Kidney epithelial cell (primary cell): ENCODE measurements at regions not wholly inside any gene's neighbourhood (a gene's known extent, or its start where the extent isn't known, plus 50 kb on each side); places are given as distances from the start of the nearest gene placed in this dataset.

Source experiments
- DNase-seq: peaks from one replicate; pipeline ENCODE4 v3.0.0-alpha.2; 2010; ENCODE audit warnings: low read depth
- H3K27me3 ChIP-seq: 2 replicates; pipeline ENCODE4 v1.6.0; 2011; ENCODE audit warnings: low read length; ENCODE audit not compliant: control insufficient read depth, insufficient read depth
- H3K36me3 ChIP-seq: 2 replicates; pipeline ENCODE4 v1.5.1; 2011; ENCODE audit warnings: low read length; ENCODE audit not compliant: control insufficient read depth, insufficient read depth
- H3K4me3 ChIP-seq: 2 replicates; pipeline ENCODE4 v1.5.1; 2011; ENCODE audit warnings: low read depth, mild to moderate bottlenecking, control low read depth, low read length
- TF ChIP-seq, protein P1 (sequence below): IDR thresholded peaks from 2 replicates; pipeline ENCODE4 v1.5.1; 2011; ENCODE audit warnings: mild to moderate bottlenecking, moderate library complexity, low read length, control low read depth, inconsistent platforms; ENCODE audit not compliant: insufficient read depth, poor library complexity, severe bottlenecking

- Histone ChIP-seq H3K4me3 (no peak overlapping the region), H3K27me3 (no peaks in the 10 kb centered on the region), H3K36me3 (no peaks in the 10 kb centered on the region)
- no peak for DNase-seq
- TF ChIP-seq, protein P1, sequence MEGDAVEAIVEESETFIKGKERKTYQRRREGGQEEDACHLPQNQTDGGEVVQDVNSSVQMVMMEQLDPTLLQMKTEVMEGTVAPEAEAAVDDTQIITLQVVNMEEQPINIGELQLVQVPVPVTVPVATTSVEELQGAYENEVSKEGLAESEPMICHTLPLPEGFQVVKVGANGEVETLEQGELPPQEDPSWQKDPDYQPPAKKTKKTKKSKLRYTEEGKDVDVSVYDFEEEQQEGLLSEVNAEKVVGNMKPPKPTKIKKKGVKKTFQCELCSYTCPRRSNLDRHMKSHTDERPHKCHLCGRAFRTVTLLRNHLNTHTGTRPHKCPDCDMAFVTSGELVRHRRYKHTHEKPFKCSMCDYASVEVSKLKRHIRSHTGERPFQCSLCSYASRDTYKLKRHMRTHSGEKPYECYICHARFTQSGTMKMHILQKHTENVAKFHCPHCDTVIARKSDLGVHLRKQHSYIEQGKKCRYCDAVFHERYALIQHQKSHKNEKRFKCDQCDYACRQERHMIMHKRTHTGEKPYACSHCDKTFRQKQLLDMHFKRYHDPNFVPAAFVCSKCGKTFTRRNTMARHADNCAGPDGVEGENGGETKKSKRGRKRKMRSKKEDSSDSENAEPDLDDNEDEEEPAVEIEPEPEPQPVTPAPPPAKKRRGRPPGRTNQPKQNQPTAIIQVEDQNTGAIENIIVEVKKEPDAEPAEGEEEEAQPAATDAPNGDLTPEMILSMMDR: no peak
Observed at GRCh38 chr10:31190488-31190887, 128.5 kb upstream of the ZEB1 start.

GRCh38 chr10:31192475-31192874 is 126.5 kb upstream of the ZEB1 start:
- Histone ChIP-seq H3K27me3 (no peaks in the 10 kb centered on the region), H3K4me3 (no peak overlapping the region)

DNA sequence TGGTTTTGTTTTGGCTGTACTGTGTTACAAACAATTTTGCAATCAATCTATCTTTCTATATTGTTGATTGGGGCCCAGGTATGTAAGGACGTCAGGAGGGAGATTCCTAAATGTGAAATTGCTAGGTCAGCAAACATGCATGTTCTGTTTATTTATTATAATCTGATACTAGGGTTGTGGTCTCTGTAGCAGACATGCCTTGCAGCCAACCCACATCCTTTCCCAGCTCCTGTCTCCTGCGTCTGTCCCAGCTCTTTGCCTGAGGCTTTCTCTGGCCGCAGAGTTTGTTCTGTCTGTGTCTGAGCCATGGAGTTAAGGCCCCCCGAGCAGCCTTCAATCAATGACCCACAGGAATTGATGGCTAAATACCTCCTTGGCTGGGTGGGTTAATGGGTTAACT is 124.0 kb upstream of the ZEB1 start:
- TF ChIP-seq, protein P1: no peak
- H3K27me3 ChIP-seq: no peaks in the 10 kb centered on the region
- no peak for DNase-seq

More at GRCh38 chr10:31192475-31192874, 126.5 kb upstream of the ZEB1 start:
- no peaks in the 10 kb centered on the region for H3K36me3 ChIP-seq
- DNase-seq: no peak
- TF ChIP-seq, protein P1: no peak

GRCh38 chr10:31197886-31198285 is 121.1 kb upstream of the ZEB1 start:
- Histone ChIP-seq H3K27me3 (no peaks in the 10 kb centered on the region), H3K4me3 (no peak overlapping the region), H3K36me3 (no peaks in the 10 kb centered on the region)
- no peak for DNase-seq
- TF ChIP-seq, protein P1: no peak

More for the DNA sequence above, 124.0 kb upstream of the ZEB1 start:
- Histone ChIP-seq H3K36me3 (no peaks in the 10 kb centered on the region), H3K4me3 (no peak overlapping the region)

GRCh38 chr10:31204090-31204489 is 114.9 kb upstream of the ZEB1 start:
- H3K36me3 ChIP-seq: no peaks in the 10 kb centered on the region
- no peak overlapping the region for H3K4me3 ChIP-seq
- no peak for DNase-seq
- no peaks in the 10 kb centered on the region for H3K27me3 ChIP-seq
- TF ChIP-seq, protein P1: no peak

GRCh38 chr10:31207636-31208035 is 111.4 kb upstream of the ZEB1 start:
- no peak for DNase-seq
- Histone ChIP-seq H3K4me3 (no peak overlapping the region), H3K27me3 (no peaks in the 10 kb centered on the region), H3K36me3 (no peaks in the 10 kb centered on the region)
- TF ChIP-seq, protein P1: no peak
